Body of pancreas (tissue), 4 donors: ENCODE measurements at regions not wholly inside any gene's neighbourhood (a gene's known extent, or its start where the extent isn't known, plus 50 kb on each side); places are given as distances from the start of the nearest gene placed in this dataset.
"Not testable (repeated sequence)": the region's sequence is repeated elsewhere in the genome, so short reads cannot be mapped to it uniquely, and the experiment has no call there.

ENCODE experiments used
- POLR2A ChIP-seq, 3 donors: fragments of 450-650 bp; IDR thresholded peaks; one replicate each; pipeline ENCODE4 v1.6.1; 2016; ENCODE audit warnings: antibody characterized with exemption in 3 of 3, mild to moderate bottlenecking in 2 of 3
- TF ChIP-seq, protein P1 (sequence below), 7 experiments: fragments of 450-650 bp in 4 of 7; fragments of 200-600 bp in 3 of 7; sonication (generic) in 3 of 7; IDR thresholded peaks; one replicate each; pipeline ENCODE4 v1.5.1; 2016 to 2019; ENCODE audit warnings: antibody characterized with exemption in 7 of 7

DNA sequence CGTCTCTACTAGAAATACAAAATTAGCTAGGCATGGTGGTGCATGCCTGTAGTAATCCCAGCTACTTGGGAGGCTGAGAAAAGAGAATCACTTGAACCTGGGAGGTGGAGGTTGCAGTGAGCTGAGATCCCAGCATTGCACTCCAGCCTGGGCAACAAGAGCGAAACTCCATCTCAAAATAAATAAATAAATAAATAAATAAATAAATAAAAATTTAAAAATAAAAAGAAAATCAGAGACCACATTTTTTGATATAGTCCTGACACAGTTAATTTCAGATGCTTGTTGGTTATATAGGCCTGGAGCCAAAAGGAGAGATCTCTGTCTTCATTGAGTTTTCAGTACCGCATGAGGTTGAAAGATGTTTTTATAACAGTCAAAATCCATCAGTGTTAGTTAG is 388.3 kb downstream of the PRELID2 start:
- TF ChIP-seq, protein P1, sequence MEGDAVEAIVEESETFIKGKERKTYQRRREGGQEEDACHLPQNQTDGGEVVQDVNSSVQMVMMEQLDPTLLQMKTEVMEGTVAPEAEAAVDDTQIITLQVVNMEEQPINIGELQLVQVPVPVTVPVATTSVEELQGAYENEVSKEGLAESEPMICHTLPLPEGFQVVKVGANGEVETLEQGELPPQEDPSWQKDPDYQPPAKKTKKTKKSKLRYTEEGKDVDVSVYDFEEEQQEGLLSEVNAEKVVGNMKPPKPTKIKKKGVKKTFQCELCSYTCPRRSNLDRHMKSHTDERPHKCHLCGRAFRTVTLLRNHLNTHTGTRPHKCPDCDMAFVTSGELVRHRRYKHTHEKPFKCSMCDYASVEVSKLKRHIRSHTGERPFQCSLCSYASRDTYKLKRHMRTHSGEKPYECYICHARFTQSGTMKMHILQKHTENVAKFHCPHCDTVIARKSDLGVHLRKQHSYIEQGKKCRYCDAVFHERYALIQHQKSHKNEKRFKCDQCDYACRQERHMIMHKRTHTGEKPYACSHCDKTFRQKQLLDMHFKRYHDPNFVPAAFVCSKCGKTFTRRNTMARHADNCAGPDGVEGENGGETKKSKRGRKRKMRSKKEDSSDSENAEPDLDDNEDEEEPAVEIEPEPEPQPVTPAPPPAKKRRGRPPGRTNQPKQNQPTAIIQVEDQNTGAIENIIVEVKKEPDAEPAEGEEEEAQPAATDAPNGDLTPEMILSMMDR (IDR thresholded peaks at IDR 0.05), result not testable (repeated sequence)
- not testable (repeated sequence) for TF ChIP-seq POLR2A (IDR thresholded peaks at IDR 0.05)
